Fibroblast of skin of scalp (primary cell): ENCODE measurements at regions not wholly inside any gene's neighbourhood (a gene's known extent, or its start where the extent isn't known, plus 50 kb on each side); places are given as distances from the start of the nearest gene placed in this dataset.
"Not testable (repeated sequence)": the region's sequence is repeated elsewhere in the genome, so short reads cannot be mapped to it uniquely, and the experiment has no call there.

Experiments
- DNase-seq: peaks from one replicate; pipeline ENCODE4 v3.0.0-alpha.2; 2013

DNA sequence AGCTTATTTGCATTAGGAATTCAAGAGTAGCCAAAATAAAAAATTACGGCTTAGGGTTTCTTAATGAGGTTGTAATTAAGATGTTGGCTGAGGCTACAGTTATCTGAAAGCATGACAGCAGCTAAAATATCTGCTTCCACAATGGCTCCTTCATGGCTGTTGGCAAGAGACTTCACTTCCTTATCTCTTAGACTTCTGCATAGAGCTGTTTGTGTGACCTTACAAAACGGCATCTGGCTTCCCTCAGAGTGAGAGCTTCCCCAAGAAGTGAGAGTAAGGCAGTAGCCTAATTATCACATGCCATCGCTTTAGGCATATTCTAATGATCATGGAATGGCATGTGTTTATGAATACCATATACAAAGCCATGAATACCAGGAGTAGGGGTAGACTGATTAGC is 57.6 kb downstream of the CCDC59 start:
- no peak for DNase-seq

DNA sequence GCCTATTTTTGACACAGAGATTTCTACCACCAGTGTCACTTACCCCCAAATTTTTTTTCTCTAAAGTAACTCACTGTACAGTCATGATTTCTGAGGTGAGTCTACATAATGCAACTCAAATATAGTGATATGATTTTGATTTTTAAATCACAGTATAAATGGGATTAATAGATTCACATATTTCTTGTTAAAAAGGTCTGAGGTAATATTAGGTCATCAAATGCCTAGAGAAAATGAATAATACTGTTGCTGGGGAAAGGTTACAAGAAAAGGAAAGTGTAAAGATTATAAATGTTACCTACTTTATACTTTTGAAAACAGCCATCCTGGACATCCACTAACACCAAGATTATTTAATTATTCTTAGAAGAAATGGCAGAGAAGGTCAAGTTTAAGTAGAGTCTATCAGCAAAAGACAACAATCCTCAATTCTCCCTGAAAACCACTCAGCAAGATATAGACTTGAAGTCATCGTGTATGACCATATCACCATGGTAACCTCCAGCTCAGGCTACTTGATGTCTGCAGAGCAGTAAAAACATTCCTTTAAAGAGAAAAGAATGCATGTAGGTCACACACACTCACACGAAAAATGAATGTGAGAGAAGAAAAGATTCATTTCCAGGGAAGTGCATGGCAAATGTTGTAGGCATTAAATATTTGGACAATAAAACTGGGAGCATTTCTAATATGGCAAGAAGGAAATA is 58.7 kb downstream of the CCDC59 start:
- DNase-seq, result peak; percentile 40

DNA sequence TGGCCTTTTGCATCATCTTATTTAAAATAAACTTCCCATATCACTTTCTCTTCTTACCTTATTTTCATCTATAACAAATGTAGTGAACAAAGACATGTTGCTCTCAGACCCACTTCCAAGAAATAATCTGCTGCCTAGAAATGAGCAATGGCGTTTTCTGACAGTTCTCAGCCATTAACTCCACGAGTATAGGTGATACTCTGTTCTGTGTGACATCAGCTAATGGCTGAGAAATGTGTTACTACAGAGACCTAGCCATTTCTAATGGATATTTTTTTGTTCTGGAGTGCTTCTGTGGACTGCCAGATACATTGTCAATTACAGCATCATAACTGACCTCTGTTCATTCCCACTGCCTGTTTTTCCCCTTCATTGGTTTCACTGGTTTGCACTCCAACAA is 67.8 kb downstream of the CCDC59 start:
- DNase-seq, result no peak

DNA sequence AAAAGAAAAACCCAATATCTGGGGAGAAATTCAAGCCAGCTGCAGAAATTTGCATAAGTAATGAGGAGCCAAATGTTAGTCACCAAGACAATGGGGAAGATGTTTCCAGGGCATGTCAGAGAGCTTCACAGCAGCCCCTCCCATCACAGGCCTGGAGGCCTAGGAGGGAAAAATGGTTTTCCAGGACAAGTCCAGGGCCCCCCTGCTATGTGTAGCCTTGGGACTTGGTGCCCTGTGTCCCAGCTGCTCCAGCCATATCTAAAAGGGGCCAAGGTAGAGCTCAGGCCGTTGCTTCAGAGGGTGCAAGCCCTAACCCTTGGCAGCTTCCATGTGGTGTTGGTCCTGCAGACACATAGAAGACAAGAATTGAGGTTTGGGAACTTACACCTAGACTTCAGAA is 76.9 kb downstream of the CCDC59 start:
- DNase-seq, result not testable (repeated sequence)

DNA sequence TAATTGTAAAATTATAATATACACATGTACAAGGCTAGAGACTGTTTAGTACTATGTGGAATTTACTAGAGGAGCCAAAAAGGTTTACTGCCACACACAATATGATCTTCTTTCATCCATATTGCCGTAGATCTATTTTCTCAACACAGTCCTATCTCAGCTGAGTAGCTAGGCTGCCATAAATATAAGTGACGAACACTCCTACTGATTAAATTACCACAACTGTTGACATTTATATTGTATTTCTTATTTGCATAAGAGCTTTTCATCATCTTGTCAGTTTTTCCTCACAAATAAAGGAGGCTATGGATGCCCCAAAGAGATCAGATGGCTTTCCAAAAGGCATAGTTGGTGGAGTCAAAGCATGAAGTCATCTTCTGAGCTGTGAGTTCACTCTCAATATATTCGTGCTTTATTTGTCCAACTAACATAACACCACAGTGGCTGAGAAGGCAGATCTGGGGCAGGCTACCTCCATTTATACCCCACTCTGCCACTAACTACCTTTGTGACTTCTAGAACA is 78.6 kb downstream of the CCDC59 start:
- DNase-seq, result no peak

DNA sequence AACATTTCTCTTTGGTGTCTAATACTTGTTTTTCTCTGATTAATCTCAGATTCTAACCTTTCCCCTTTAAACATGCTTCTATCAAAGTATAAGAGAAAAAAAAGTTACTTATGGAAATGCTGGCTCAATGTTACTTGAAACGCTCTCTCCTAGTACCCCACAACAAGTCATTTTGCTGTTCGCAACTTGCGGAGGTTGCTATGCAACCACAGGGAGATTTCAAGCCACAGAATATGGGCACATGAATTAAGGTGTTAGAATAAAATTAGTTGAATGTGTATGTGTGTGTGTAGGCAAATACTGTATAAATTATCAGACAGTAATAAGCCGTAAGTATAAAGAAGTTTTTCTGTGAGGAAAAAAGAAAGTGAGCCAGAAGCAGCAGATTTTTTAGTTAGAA is 80.6 kb downstream of the CCDC59 start:
- no peak for DNase-seq

DNA sequence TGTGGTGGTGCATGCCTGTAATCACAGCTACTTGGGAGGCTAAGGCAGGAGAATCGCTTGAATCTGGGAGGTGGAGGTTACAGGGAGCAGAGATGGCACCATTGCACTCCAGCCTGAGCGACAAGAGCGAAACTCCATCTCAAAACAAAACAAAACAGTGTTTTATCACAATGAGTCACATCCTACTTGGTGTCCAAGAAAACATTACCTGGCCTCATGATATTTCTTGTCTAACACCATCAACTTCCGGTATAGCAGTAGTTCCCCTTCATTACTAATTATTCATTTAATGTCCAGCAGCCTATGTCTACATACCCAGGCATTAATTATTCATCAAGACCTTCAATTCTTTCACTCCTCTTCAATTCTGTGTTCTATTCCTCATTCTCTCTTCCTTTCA is 115.5 kb downstream of the CCDC59 start:
- no peak for DNase-seq

DNA sequence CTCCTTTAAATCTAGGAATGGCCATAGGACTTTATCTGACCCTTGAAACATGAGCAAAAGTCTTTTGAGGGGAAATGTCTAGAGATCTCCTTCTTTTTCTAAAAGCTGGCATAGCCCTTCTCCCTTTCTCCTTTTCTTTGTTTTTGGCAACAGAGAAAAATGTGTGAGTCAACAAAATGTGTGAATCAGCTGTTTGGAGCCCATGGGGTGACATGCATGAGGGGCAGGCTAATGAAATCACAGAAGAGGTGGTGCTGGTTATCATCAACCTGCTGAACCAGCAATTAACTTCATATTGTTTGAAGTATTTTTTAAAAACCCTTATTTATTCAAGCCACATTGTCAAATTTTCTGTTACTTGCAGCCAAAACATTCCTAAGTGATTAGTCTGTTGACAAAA is 132.3 kb downstream of the CCDC59 start:
- DNase-seq, result no peak

DNA sequence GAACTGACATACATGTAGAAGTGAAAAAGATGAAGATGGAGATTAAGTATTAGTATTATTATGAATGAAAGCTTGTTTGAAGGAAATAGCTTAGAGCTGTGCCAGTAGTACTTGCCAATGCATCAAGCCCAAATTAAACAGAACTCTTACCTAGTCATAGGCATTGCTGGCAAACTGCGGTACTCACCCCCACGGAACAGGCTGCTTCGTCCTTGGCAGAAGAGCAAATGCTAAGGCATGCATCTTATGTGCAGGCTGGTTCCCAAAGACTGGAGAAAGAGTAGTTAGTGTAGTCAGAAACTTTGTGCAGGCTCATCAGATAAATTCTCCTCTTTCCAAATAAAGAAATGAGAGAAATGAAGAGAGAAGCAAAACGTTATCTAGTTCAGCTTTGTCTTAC is 134.8 kb downstream of the CCDC59 start:
- no peak for DNase-seq

DNA sequence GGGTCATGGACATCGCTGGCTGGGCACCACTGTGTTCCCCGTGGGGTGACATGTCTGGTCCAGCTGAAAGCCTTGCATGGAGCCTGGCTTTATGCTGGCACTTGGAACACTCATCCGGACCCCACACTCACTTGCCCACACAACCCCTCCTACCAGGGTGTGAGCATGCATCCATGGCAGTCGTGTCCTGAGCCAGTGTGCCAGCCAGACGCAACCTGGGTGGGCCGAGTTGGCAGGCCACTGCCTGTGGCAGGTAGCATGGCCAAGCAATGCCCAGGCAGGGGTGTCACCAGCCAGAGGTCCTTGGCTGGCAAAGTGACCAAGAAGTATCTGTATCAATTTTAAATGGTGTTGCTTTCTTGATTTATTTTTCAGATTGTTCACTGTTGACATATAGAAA is 141.7 kb downstream of the CCDC59 start:
- DNase-seq, result no peak

DNA sequence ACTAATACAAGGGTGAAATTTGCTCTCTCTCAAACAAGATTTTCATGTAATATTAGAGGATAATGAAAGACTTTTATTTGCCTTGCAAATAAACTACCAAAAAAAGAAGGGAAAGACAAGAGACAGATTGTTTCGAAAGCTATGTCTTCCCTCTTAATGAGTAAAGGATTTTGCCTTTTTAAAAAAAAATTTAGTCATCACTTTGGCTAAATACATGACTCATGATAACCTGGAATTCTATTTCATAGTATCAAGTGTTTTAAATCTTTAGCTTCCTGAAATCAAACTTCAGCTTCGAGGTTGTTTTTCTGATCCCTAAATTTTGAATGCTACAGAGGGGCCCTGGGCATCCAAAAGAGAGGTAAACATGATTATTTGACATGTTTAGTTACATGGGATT is 144.4 kb downstream of the CCDC59 start:
- no peak for DNase-seq

DNA sequence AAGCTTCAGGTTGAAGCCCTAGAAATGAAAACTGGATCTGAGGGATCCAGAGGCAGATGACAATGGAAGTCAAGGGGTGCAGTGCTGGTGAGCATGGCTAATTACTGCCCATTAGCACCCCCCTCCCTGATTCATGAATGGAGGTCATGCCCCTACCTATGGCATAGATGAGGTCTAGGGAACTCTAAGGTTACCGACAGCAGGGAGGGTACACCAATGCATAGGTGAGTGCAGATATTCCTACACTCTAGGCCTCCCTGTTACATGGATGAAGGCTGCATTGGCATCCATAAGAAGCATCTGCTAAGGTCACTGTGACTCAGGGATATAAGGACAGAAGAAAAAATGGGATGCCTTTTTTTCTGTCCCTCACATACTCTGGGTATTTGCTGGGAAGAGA is 147.3 kb downstream of the CCDC59 start:
- DNase-seq, result no peak

DNA sequence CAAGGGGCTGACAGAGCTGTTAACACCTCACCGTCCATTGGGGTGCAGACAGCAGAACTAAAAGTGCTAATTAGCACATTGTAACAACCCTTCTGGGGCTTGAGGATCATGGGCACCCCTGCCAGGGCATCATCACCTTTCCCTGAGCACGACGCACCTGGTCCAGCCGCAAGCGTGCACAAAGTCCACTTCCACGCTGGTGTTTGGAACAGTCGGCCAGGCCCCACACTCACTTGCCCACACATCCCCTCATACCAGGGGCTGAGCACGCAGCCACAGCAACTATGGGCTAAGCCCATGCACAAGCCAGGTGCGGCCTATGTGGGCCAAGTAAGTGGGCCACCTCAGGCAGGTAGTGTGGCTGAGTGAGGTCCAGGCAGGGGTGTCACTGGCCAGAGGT is 148.7 kb downstream of the CCDC59 start:
- no peak for DNase-seq

DNA sequence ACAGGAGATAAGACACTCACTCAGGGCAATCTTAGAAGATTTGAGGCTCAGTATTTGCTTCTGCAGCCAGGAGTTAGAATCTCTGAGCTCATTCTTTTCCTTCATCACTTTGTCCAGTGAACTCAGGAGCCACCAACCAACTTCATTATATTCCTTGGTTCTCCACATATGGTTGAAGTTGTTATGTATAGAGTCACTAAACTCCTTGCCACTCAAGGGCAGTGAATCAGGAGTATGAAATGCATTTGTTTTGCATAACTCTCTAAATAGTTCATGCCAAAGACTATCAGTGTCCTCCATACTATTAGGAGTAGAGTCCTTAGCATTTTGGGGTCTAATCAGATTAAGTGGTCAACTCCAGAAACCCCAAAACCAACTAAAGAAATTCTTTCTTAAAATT is 150.6 kb downstream of the CCDC59 start:
- DNase-seq, result no peak

DNA sequence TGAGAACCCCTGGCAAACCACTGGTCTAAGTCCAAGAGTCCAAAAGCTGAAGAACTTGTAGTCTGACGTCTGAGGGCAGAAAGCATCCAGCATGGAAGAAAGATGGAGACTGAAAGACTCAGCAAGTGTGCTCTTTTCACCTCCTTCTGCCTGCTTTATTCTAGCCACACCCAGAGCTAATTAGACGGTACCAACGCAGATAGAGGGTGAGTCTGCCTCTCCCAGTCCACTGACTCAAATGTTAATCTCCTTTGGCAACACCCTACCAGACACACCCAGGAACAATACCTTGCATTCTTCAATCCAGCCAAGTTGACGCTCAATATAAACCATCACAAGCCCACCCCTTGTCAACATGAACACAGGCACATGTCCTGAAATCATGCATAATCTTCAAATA is 155.1 kb downstream of the CCDC59 start:
- no peak for DNase-seq

DNA sequence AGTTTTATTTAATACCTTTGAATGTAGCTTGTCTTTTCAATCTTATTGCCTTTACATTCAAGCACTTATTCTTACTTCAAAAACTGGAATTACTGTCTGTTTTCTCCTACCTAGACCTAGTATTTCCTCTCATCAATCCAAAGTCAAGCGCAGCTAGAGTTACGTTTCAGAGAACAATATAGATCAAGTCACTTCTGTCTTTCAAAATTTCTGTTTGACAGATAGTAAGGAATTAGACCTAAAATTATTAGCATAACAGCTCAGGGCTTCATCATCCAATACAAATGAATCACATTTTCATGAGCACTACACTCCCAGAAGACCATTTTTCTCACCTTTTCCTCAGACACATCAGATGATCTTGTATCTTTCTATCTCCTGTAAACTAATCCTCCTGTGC is 170.6 kb downstream of the CCDC59 start:
- no peak for DNase-seq

DNA sequence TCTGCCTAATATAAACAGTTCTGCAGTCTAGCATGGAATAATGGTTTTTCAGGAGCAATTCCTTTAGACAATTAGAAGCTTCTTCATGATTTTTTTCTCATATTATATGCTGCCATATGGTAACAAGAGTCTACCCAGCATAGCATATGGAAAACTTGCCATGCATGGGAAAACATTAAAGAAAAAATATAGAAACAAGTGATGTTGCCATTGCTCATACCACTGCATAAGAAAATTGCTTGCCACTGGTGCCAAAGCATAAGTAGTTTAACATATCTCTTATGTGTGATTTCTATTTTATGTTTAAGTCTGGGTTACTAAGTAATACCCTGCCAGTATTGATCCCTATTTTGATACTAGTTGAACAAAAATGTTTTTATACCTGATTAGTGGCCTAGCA is 171.2 kb downstream of the CCDC59 start:
- no peak for DNase-seq

DNA sequence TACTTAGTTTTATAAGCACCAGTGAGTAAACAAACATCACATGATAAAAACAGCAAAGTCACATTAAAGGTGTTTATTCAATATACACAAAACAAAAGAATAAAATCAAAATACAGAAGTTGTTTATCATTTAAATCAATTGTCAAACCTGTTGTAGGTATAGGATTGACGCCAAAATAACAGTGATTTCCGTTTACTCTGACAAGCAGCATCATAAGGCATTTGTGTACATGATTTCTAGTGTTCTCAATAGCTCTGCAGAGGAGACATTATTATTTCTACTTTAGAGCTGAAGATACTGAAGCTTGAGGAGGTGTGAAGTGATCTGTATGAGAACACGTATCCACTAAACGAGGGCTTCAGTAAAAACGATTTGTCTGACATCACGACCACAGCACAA is 171.9 kb downstream of the CCDC59 start:
- no peak for DNase-seq

DNA sequence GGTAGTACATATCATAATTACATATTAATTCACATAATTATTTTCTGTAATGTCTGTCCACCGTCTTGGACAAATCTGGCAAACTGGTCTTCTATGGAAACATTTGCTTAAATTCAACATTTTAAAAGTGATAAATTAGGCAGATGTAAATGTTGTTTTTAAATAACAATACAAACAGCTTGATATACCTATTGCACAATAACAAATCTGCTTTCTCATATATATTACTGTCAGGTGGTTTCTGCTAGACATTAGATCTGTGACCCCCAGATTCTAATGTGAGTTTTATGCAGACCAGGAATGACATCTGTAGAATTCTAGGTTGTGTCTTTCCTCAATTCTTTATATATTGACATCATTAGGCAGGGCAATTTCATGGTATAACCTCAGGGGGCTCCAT is 173.3 kb downstream of the CCDC59 start:
- no peak for DNase-seq

DNA sequence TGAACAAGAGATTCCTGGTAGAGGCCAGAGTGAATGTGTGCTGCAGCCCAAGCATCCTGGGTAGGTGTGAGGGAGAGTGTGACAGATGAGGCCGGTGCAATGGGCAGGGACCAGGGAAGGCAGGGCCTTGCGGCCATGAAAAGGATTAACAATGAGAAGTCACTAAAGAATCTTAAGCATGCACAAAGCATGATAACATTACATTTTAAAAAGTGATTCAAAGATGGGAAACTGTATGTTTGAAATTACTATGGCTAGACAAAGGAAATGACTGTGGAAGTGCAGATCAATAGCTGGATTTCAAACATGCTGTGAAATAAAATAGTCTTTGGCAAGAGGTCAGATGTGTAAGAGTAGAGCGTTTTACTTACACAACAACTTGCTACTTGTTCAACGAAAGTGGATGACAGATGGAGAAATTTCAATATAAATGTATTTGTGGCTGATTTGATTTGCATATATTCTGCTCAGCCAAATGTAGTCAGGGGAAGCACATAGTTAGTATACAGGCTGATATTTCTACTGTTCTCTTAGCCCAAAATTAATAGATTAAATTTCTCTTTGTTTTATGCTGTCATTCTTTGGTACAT is 175.5 kb downstream of the CCDC59 start:
- peak; percentile 5 for DNase-seq

DNA sequence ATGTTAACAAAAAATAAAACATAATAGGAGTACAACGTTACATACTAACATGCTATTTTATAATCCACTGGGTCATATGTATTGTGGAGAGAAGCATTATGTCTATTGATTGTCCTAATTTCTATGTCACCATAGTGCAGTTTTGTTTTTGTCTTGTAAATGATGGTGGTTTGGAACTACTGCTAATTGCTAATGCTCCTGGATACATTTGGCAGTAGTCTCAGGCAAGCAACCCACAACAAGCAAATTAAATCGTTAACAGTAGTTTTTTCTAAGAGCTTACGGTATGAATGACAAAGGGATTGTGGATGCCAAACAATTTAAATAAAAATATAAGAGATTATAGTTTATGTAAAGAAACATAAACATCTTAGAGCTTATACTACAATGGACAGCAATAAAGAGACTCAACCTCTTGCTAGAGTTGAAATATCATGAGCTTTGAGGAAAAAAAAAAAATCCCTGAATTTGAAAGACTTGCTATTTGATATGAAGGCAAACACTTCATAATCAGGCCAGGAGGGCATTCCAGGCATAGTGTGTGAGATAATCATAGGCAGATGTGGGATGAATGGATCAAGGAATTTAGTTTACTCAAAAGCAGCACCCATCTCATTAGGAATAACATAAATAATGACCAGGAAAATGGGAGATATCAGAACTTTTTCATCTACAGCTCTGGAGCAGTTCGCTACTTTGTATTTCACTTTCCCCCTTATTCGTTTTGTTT is 181.3 kb downstream of the CCDC59 start:
- DNase-seq, result peak; percentile 0

DNA sequence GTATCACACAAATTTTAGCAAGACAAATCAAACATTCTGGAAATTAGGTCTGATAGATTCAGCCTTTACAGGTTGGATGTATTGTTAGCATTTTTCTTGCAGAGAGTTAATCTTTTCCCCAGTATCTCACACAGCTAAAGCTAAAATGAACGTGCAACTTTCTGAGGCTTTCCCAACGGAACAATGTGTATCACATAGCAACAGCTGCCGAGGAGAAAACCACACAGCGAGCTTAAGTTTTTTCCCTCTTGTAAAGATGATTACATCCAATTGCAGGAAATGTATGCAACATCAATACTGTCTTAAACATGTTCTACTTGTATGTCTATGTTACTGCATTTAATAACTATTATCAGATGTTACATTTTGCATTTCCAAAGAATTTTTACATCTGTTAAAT is 182.2 kb downstream of the CCDC59 start:
- DNase-seq, result no peak

DNA sequence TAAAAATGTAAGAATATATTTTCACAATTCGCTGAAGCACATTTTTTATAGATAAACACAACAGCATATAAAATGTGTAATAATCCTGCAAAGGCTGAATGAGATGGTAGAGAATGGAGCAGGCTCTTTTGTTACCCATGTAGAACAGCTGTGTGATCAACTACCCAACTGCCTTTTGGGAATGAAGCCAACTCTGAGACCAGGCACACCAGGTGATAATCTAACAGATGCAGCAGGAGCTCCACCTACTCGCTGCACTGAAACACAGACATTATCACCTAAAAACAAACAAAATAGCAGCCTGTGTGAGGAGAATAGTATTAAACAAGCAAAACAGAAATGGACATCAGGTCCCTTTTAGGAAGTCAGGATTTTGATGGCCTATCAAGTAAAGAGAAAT is 183.3 kb downstream of the CCDC59 start:
- DNase-seq, result no peak

DNA sequence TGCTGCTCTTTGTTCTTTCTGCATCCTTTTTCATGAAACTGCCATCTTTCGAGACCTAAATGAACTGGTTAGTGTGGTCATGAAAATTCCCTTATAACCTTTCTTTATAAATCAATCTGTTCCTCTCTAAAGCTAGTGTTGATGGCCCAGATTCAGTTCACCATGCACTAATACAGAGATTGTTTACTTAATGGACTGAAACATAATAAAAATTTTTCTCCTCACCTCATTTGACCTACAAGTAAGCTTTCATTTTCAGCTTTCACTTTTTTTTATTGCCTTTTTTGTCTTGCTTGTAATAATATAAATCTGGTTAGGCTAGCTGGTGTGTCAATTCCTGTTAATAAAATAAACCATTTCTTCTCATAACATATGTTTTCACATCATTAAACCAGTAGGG is 183.8 kb downstream of the CCDC59 start:
- DNase-seq, result no peak
